Mesenchymal stem cell (in vitro differentiated cells and primary cell): ENCODE measurements at regions not wholly inside any gene's neighbourhood (a gene's known extent, or its start where the extent isn't known, plus 50 kb on each side); places are given as distances from the start of the nearest gene placed in this dataset.

Experiments used
- DNase-seq: peaks from one replicate; pipeline ENCODE4 v3.0.0-alpha.2; 2013
- H2AFZ ChIP-seq: one replicate; pipeline ENCODE4 v1.6.1; 2013; ENCODE audit warnings: low read depth, mild to moderate bottlenecking, control low read depth, inconsistent platforms, low read length, moderate library complexity
- H2AK5ac ChIP-seq: 2 replicates; pipeline ENCODE4 v1.6.1; 2013; ENCODE audit warnings: low read length, moderate library complexity, mild to moderate bottlenecking, inconsistent platforms; ENCODE audit not compliant: severe bottlenecking
- H2BK120ac ChIP-seq: one replicate; pipeline ENCODE4 v1.6.1; 2013; ENCODE audit warnings: low read depth, mild to moderate bottlenecking, inconsistent platforms, low read length, moderate library complexity
- H2BK12ac ChIP-seq, 2 experiments: one replicate each; pipeline ENCODE4 v1.6.1; 2013; ENCODE audit warnings: inconsistent platforms in 2 of 2, low read length in 2 of 2, mild to moderate bottlenecking in 2 of 2, moderate library complexity in 2 of 2, control low read depth in 1 of 2
- H2BK15ac ChIP-seq: one replicate; pipeline ENCODE4 v1.6.1; 2013; ENCODE audit warnings: mild to moderate bottlenecking, low read depth, inconsistent platforms; ENCODE audit not compliant: poor library complexity, severe bottlenecking
- H2BK5ac ChIP-seq: 2 replicates; pipeline ENCODE4 v1.6.1; 2013; ENCODE audit warnings: low read depth, mild to moderate bottlenecking, low read length, control low read depth, inconsistent platforms; ENCODE audit not compliant: poor library complexity, severe bottlenecking
- H3K14ac ChIP-seq, 2 experiments: one replicate each; pipeline ENCODE4 v1.6.1; 2013; ENCODE audit warnings: inconsistent platforms in 2 of 2, low read length in 2 of 2, control low read depth in 1 of 2, mild to moderate bottlenecking in 1 of 2, moderate library complexity in 1 of 2
- H3K18ac ChIP-seq, 2 experiments: one replicate each; pipeline ENCODE4 v1.6.1; 2013; ENCODE audit warnings: inconsistent platforms in 2 of 2, low read length in 2 of 2, control low read depth in 1 of 2, low read depth in 1 of 2, mild to moderate bottlenecking in 1 of 2
- H3K23ac ChIP-seq, 2 experiments: one replicate each; pipeline ENCODE4 v1.6.1; 2013; ENCODE audit warnings: inconsistent platforms in 2 of 2, low read length in 2 of 2, mild to moderate bottlenecking in 2 of 2, moderate library complexity in 2 of 2, control low read depth in 1 of 2
- H3K27ac ChIP-seq: 2 replicates; pipeline ENCODE4 v1.5.1; 2013; ENCODE audit warnings: mild to moderate bottlenecking, moderate library complexity, low read length, control low read depth, inconsistent platforms; ENCODE audit not compliant: poor library complexity, severe bottlenecking
- H3K27me3 ChIP-seq, 2 experiments: 2 replicates each; pipeline versions ENCODE4 v1.6.1 to v1.7.0; 2013; ENCODE audit warnings: low read length in 2 of 2, mild to moderate bottlenecking in 2 of 2, moderate library complexity in 2 of 2, control low read depth in 1 of 2, inconsistent platforms in 1 of 2; ENCODE audit not compliant: control insufficient read depth in 1 of 2, insufficient read depth in 1 of 2
- H3K36me3 ChIP-seq, 2 experiments: 2 replicates each; pipeline versions ENCODE4 v1.6.1 to v1.7.0; 2013; ENCODE audit warnings: low read length in 2 of 2, control low read depth in 1 of 2, inconsistent platforms in 1 of 2, low read depth in 1 of 2, mild to moderate bottlenecking in 1 of 2; ENCODE audit not compliant: insufficient read depth in 2 of 2, control insufficient read depth in 1 of 2
- H3K4ac ChIP-seq, 2 experiments: one replicate each; pipeline ENCODE4 v1.6.1; 2013; ENCODE audit warnings: inconsistent platforms in 2 of 2, low read length in 2 of 2, mild to moderate bottlenecking in 2 of 2, moderate library complexity in 2 of 2, control low read depth in 1 of 2, low read depth in 1 of 2
- H3K4me1 ChIP-seq: 2 replicates; pipeline ENCODE4 v1.6.1; 2013; ENCODE audit warnings: low read depth, low read length, control low read depth; ENCODE audit not compliant: control insufficient read depth, insufficient read depth
- H3K4me2 ChIP-seq: 2 replicates; pipeline ENCODE4 v1.6.1; 2013; ENCODE audit warnings: low read length, mild to moderate bottlenecking, inconsistent platforms; ENCODE audit not compliant: poor library complexity, severe bottlenecking
- H3K4me3 ChIP-seq, 2 experiments: 2 replicates each; pipeline versions ENCODE4 v1.5.1 to v1.7.0; 2013; ENCODE audit warnings: low read length in 2 of 2, mild to moderate bottlenecking in 2 of 2, control low read depth in 1 of 2, low read depth in 1 of 2; ENCODE audit not compliant: insufficient read depth in 1 of 2
- H3K79me1 ChIP-seq: replicated peaks from 2 replicates; pipeline ENCODE4 v1.6.1; 2013; ENCODE audit warnings: mild to moderate bottlenecking, control low read depth, low read length, inconsistent platforms; ENCODE audit not compliant: poor library complexity, severe bottlenecking
- H3K9ac ChIP-seq: 2 replicates; pipeline ENCODE4 v1.7.0; 2013; ENCODE audit warnings: mild to moderate bottlenecking, low read length, moderate library complexity
- H3K9me3 ChIP-seq: 2 replicates; pipeline ENCODE4 v1.7.0; 2013; ENCODE audit warnings: mild to moderate bottlenecking, low read length; ENCODE audit not compliant: control insufficient read depth
- H4K8ac ChIP-seq: one replicate; pipeline ENCODE4 v1.6.1; 2013; ENCODE audit warnings: inconsistent platforms, mild to moderate bottlenecking, low read length, moderate library complexity
- H4K91ac ChIP-seq: one replicate; pipeline ENCODE4 v1.6.1; 2013; ENCODE audit warnings: mild to moderate bottlenecking, low read length, inconsistent platforms
- WGBS: methylation state at CpG from one replicate; pipeline ENCODE4 v1.1.7; 2013; ENCODE audit warnings: mixed read lengths; 5-methylcytosine and 5-hydroxymethylcytosine counted together

- no peak overlapping the region for H2AK5ac ChIP-seq
- H3K23ac ChIP-seq: no peak overlapping the region
- H3K79me1 ChIP-seq: no peaks in the 10 kb centered on the region
- no peak overlapping the region for H3K4ac ChIP-seq
- no peak overlapping the region for H2BK12ac ChIP-seq
- peaks cover 0 to 10% of the 10 kb centered on the region in 2 experiments for H3K27me3 ChIP-seq
- H4K8ac ChIP-seq: no peak overlapping the region
- H2BK15ac ChIP-seq: no peak overlapping the region
- no peak overlapping the region for H2BK120ac ChIP-seq
- no CpG with 5 or more reads among the region's 4 CpGs for WGBS
- H3K4me1 ChIP-seq: peaks cover 1% of the 10 kb centered on the region
- no peak overlapping the region for H3K4me3 ChIP-seq
- H3K27ac ChIP-seq: no peak overlapping the region
- H2BK5ac ChIP-seq: no peak overlapping the region
- H4K91ac ChIP-seq: no peak overlapping the region
- no peak overlapping the region for H3K9ac ChIP-seq
- H3K4me2 ChIP-seq: no peak overlapping the region
- H3K18ac ChIP-seq: no peak overlapping the region
- DNase-seq: no peak
- no peaks in the 10 kb centered on the region for H3K36me3 ChIP-seq
- H2AFZ ChIP-seq: no peak overlapping the region
- no peak overlapping the region for H3K14ac ChIP-seq
- H3K9me3 ChIP-seq: no peaks in the 10 kb centered on the region
These were observed 56.6 kb upstream of the BEX4 start for GRCh38 chrX:103158317-103158621.

GRCh38 chrX:103157496-103158316 is 57.2 kb upstream of the BEX4 start:
- WGBS: 20% methylated on average over 1 of the region's 2 CpGs
- Histone ChIP-seq H3K14ac (no peak overlapping the region), H3K4me1 (peaks cover 1% of the 10 kb centered on the region), H3K79me1 (no peaks in the 10 kb centered on the region), H2AK5ac (no peak overlapping the region), H3K9ac (no peak overlapping the region), H3K9me3 (no peaks in the 10 kb centered on the region), H3K27ac (no peak overlapping the region), H3K4me2 (no peak overlapping the region), H3K27me3 (peaks cover 0 to 10% of the 10 kb centered on the region in 2 experiments), H4K8ac (no peak overlapping the region), H3K4ac (no peak overlapping the region), H3K18ac (no peak overlapping the region), H3K36me3 (no peaks in the 10 kb centered on the region), H2AFZ (no peak overlapping the region), H2BK5ac (no peak overlapping the region), H3K23ac (no peak overlapping the region), H4K91ac (no peak overlapping the region), H2BK12ac (no peak overlapping the region), H2BK120ac (no peak overlapping the region), H3K4me3 (no peak overlapping the region), H2BK15ac (no peak overlapping the region)
- DNase-seq: peak; percentile 29

GRCh38 chrX:103155201-103155600 is 59.7 kb upstream of the BEX4 start:
- Histone ChIP-seq H3K27me3 (peaks cover 0 to 6% of the 10 kb centered on the region in 2 experiments), H3K36me3 (no peaks in the 10 kb centered on the region), H3K14ac (no peak overlapping the region), H4K8ac (no peak overlapping the region), H2BK5ac (no peak overlapping the region), H3K27ac (no peak overlapping the region), H2AK5ac (no peak overlapping the region), H3K79me1 (no peaks in the 10 kb centered on the region), H3K4me1 (peaks cover 1% of the 10 kb centered on the region), H3K4me3 (no peak overlapping the region), H2BK120ac (no peak overlapping the region), H3K23ac (no peak overlapping the region), H3K9me3 (no peaks in the 10 kb centered on the region), H2AFZ (no peak overlapping the region), H3K9ac (no peak overlapping the region), H3K18ac (no peak overlapping the region), H2BK12ac (no peak overlapping the region), H3K4me2 (no peak overlapping the region), H4K91ac (no peak overlapping the region), H2BK15ac (no peak overlapping the region), H3K4ac (no peak overlapping the region)
- WGBS: no CpG with 5 or more reads among the region's 1 CpG
- DNase-seq: peak; percentile 52

- H4K8ac ChIP-seq: no peak overlapping the region
- WGBS: no CpG with 5 or more reads among the region's 2 CpGs
These were observed 60.7 kb upstream of the NXF3 start for GRCh38 chrX:103153661-103154060.

More at GRCh38 chrX:103153661-103154060, 60.7 kb upstream of the NXF3 start:
- H2BK120ac ChIP-seq: no peak overlapping the region
- no peaks in the 10 kb centered on the region for H3K79me1 ChIP-seq
- DNase-seq: no peak
- H3K36me3 ChIP-seq: no peaks in the 10 kb centered on the region
- no peak overlapping the region for H3K9ac ChIP-seq
- H2AFZ ChIP-seq: no peak overlapping the region
- no peak overlapping the region for H3K27ac ChIP-seq
- H2AK5ac ChIP-seq: no peak overlapping the region
- H4K91ac ChIP-seq: no peak overlapping the region
- H3K23ac ChIP-seq: no peak overlapping the region
- H3K4me3 ChIP-seq: no peak overlapping the region
- H3K18ac ChIP-seq: no peak overlapping the region
- no peak overlapping the region for H3K4ac ChIP-seq
- H2BK15ac ChIP-seq: no peak overlapping the region
- peak overlapping the region in 1 of 2 experiments; percentile 71 for H2BK12ac ChIP-seq
- peaks cover 0 to 8% of the 10 kb centered on the region in 2 experiments for H3K27me3 ChIP-seq
- H3K14ac ChIP-seq: no peak overlapping the region
- H3K9me3 ChIP-seq: no peaks in the 10 kb centered on the region
- H3K4me2 ChIP-seq: no peak overlapping the region
- H2BK5ac ChIP-seq: no peak overlapping the region
- peaks cover 1% of the 10 kb centered on the region for H3K4me1 ChIP-seq
